ENCODE measurements at regions not wholly inside any gene's neighbourhood (a gene's known extent, or its start where the extent isn't known, plus 50 kb on each side); places are given as distances from the start of the nearest gene placed in this dataset.

DNA sequence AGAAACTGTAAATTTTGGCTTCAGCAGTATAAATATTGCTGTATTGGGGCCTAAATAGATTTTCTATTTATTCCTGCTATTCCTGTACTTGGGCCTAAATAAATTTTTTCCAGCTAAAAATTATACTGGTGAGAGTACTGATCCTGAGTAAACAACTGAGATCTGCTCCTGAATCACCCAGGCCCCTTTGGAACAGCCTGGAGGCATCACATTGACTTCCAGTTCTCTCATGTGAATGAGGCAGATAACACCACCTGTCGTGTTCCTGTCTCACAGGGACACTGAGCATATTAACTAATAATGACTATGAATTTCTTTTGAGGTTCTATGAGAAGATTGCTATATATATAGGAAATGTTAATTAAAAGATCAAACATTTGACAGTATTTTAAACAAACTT is 119.5 kb upstream of the PLCXD3 start:
- no CpG with 5 or more reads among the region's 1 CpG for WGBS (ENCODE audit: extremely low coverage, insufficient coverage, low lambda C conversion rate)
- H3K36me3 ChIP-seq (ENCODE audit: control insufficient read depth, insufficient read depth, low read length) = no peaks in the 10 kb centered on the region
- H3K4ac ChIP-seq (ENCODE audit: low read depth, low read length) = no peak overlapping the region
- DNase-seq = no peak
- no peaks in the 10 kb centered on the region for H3K27me3 ChIP-seq (ENCODE audit: insufficient read depth, low read length, poor library complexity)
- no peak overlapping the region for H2BK120ac ChIP-seq (ENCODE audit: low read depth, low read length)
- no peak overlapping the region for H3K4me3 ChIP-seq (ENCODE audit: low read length)
- H3K79me2 ChIP-seq (ENCODE audit: control insufficient read depth, insufficient read depth, low read length) = no peaks in the 10 kb centered on the region
- no peaks in the 10 kb centered on the region for H3K4me1 ChIP-seq (ENCODE audit: control insufficient read depth, low read depth, low read length)
- no peak overlapping the region for H3K27ac ChIP-seq (ENCODE audit: low read depth, low read length)
- H2BK5ac ChIP-seq (ENCODE audit: low read length) = no peak overlapping the region
- H3K9ac ChIP-seq (ENCODE audit: low read length) = no peak overlapping the region
- no peaks in the 10 kb centered on the region for H3K79me1 ChIP-seq (ENCODE audit: low read length)
- no peak overlapping the region for H3K56ac ChIP-seq (ENCODE audit: low read length)
- H4K8ac ChIP-seq (ENCODE audit: low read depth, low read length) = no peak overlapping the region
- H2BK15ac ChIP-seq (replicated peaks; ENCODE audit: low read depth) = no peak overlapping the region
- no peak overlapping the region for H3K18ac ChIP-seq (ENCODE audit: low read length)
- H4K5ac ChIP-seq (ENCODE audit: low read length) = no peak overlapping the region
- H3K23ac ChIP-seq (ENCODE audit: low read length) = no peak overlapping the region
- H2AK5ac ChIP-seq (ENCODE audit: low read length) = no peak overlapping the region
- no peak overlapping the region for H3K4me2 ChIP-seq (ENCODE audit: low read length)

DNA sequence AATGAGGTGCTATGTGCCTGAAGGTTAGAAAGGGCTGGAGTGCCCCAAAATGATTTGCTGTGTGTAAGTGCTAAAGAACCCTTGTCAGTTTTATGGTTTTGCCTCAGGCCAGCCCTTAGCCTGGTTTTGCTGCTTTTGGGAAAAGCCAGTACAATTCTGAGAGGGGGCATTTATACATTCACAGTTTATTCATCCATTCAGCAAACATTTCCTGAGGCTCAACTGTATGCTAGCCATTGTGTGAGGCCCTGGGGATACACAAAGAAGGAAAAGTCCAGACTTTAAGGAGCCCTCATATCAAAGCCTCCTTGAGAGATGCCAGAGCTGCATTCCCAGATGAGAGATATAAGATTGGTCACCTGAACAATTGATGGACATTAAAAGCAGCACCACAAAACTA is 115.2 kb upstream of the PLCXD3 start:
- Histone ChIP-seq H4K8ac (ENCODE audit: low read depth, low read length) (no peak overlapping the region), H2BK15ac (replicated peaks; ENCODE audit: low read depth) (no peak overlapping the region), H3K4me3 (ENCODE audit: low read length) (no peak overlapping the region), H3K18ac (ENCODE audit: low read length) (no peak overlapping the region), H3K79me2 (ENCODE audit: control insufficient read depth, insufficient read depth, low read length) (no peaks in the 10 kb centered on the region), H4K5ac (ENCODE audit: low read length) (no peak overlapping the region), H3K56ac (ENCODE audit: low read length) (no peak overlapping the region), H3K4me2 (ENCODE audit: low read length) (no peak overlapping the region), H2BK5ac (ENCODE audit: low read length) (no peak overlapping the region), H3K23ac (ENCODE audit: low read length) (no peak overlapping the region), H3K4ac (ENCODE audit: low read depth, low read length) (no peak overlapping the region), H3K79me1 (ENCODE audit: low read length) (no peaks in the 10 kb centered on the region), H2AK5ac (ENCODE audit: low read length) (no peak overlapping the region), H3K36me3 (ENCODE audit: control insufficient read depth, insufficient read depth, low read length) (no peaks in the 10 kb centered on the region), H2BK120ac (ENCODE audit: low read depth, low read length) (no peak overlapping the region), H3K4me1 (ENCODE audit: control insufficient read depth, low read depth, low read length) (no peaks in the 10 kb centered on the region), H3K27ac (ENCODE audit: low read depth, low read length) (no peak overlapping the region), H3K9ac (ENCODE audit: low read length) (no peak overlapping the region), H3K27me3 (ENCODE audit: insufficient read depth, low read length, poor library complexity) (no peaks in the 10 kb centered on the region)
- DNase-seq = no peak

DNA sequence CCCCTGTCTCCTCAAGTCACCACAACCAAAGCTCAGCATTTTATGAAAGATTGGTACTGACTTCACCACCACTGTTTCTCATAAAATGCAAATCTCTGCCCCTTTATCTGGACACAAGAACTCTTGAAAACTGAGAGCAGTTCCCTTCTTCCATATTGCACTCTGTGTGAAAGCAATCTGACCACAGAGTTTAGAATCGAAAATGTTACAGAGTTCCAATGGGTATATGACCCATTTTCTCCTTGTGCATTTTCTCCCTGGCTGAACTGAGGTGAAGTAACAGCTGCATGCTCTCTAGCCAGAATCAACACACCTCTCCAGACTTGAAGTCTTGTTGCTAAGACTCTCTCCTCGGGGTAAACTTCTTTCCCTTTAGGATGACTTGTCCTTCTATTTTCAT is 111.0 kb upstream of the PLCXD3 start:
- no peaks in the 10 kb centered on the region for H3K36me3 ChIP-seq (ENCODE audit: control insufficient read depth, insufficient read depth, low read length)
- H3K9ac ChIP-seq (ENCODE audit: low read length) = no peak overlapping the region
- no peak overlapping the region for H4K8ac ChIP-seq (ENCODE audit: low read depth, low read length)
- no peak overlapping the region for H2BK5ac ChIP-seq (ENCODE audit: low read length)
- H3K79me1 ChIP-seq (ENCODE audit: low read length) = no peaks in the 10 kb centered on the region
- no peak overlapping the region for H3K56ac ChIP-seq (ENCODE audit: low read length)
- no peaks in the 10 kb centered on the region for H3K4me1 ChIP-seq (ENCODE audit: control insufficient read depth, low read depth, low read length)
- no peak overlapping the region for H3K18ac ChIP-seq (ENCODE audit: low read length)
- no peak overlapping the region for H2BK15ac ChIP-seq (replicated peaks; ENCODE audit: low read depth)
- H3K4ac ChIP-seq (ENCODE audit: low read depth, low read length) = no peak overlapping the region
- H3K4me2 ChIP-seq (ENCODE audit: low read length) = no peak overlapping the region
- no peaks in the 10 kb centered on the region for H3K79me2 ChIP-seq (ENCODE audit: control insufficient read depth, insufficient read depth, low read length)
- no peak overlapping the region for H2AK5ac ChIP-seq (ENCODE audit: low read length)
- no peak overlapping the region for H2BK120ac ChIP-seq (ENCODE audit: low read depth, low read length)
- no peak overlapping the region for H4K5ac ChIP-seq (ENCODE audit: low read length)
- no CpG with 5 or more reads among the region's 2 CpGs for WGBS (ENCODE audit: extremely low coverage, insufficient coverage, low lambda C conversion rate)
- no peaks in the 10 kb centered on the region for H3K27me3 ChIP-seq (ENCODE audit: insufficient read depth, low read length, poor library complexity)
- H3K27ac ChIP-seq (ENCODE audit: low read depth, low read length) = no peak overlapping the region
- no peak overlapping the region for H3K4me3 ChIP-seq (ENCODE audit: low read length)
- DNase-seq = no peak
- H3K23ac ChIP-seq (ENCODE audit: low read length) = no peak overlapping the region

DNA sequence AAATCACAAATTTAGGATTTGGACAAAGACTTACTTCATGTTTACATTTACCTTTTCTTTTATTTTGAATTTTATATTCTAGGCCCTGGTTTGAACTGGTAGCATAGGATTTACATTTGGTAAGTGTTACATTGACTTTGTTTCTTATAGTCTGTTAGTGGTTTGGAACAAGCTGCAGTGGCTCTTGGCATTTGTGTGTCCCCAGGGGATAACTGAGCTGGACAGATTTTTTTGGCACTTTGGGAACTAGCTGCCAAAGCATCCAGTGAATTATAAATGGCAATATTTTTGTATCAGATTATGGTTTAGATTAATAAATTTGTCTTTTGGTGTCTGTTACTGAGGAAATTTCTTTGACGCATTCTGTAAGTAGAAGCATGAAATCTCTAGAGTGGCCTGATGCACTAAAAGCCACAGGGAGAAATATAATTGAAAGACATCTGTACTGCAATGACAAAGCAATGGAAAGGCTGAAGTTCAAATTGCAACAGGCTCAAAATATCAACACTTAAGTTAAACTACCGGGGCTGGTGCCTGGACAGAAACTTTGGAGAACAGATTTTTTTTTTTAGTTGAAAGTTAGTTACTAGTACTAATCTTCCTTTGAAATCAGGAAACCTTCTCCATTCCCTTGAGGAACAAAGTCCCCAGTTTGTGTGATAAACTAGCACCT is 107.6 kb upstream of the PLCXD3 start:
- no peak overlapping the region for H2BK120ac ChIP-seq (ENCODE audit: low read depth, low read length)

DNA sequence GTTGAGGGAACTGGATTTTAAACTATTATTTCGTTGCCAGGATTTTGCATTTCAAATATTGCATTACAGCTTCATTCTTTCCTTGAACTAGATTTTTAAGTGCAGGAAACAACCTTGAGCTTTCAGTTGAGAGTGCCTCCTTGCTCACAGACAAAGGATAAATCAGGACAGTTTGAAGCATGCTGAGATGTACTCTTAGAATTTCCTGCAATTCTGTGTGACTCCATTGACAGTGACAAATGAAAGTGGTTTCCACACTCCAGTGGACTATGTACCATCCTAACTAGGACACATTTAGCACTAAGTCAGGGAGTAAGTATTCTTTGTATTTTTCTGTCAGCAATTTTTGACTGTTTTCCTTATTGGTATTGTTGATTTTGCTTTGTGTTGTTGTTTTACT is 100.0 kb upstream of the PLCXD3 start:
- WGBS (ENCODE audit: extremely low coverage, insufficient coverage, low lambda C conversion rate) = no CpG with 5 or more reads among the region's 1 CpG
- Histone ChIP-seq H3K4ac (ENCODE audit: low read depth, low read length) (no peak overlapping the region), H2BK120ac (ENCODE audit: low read depth, low read length) (no peak overlapping the region), H3K23ac (ENCODE audit: low read length) (no peak overlapping the region), H3K56ac (ENCODE audit: low read length) (no peak overlapping the region), H2BK15ac (replicated peaks; ENCODE audit: low read depth) (no peak overlapping the region), H4K8ac (ENCODE audit: low read depth, low read length) (no peak overlapping the region), H3K27ac (ENCODE audit: low read depth, low read length) (no peak overlapping the region), H3K27me3 (ENCODE audit: insufficient read depth, low read length, poor library complexity) (no peaks in the 10 kb centered on the region), H4K5ac (ENCODE audit: low read length) (no peak overlapping the region), H3K4me1 (ENCODE audit: control insufficient read depth, low read depth, low read length) (no peaks in the 10 kb centered on the region), H2AK5ac (ENCODE audit: low read length) (no peak overlapping the region), H2BK5ac (ENCODE audit: low read length) (no peak overlapping the region), H3K18ac (ENCODE audit: low read length) (no peak overlapping the region), H3K79me1 (ENCODE audit: low read length) (no peaks in the 10 kb centered on the region), H3K4me3 (ENCODE audit: low read length) (no peak overlapping the region), H3K4me2 (ENCODE audit: low read length) (no peak overlapping the region), H3K36me3 (ENCODE audit: control insufficient read depth, insufficient read depth, low read length) (no peaks in the 10 kb centered on the region), H3K79me2 (ENCODE audit: control insufficient read depth, insufficient read depth, low read length) (no peaks in the 10 kb centered on the region), H3K9ac (ENCODE audit: low read length) (no peak overlapping the region)
- no peak for DNase-seq

More for the DNA sequence above, 107.6 kb upstream of the PLCXD3 start:
- H3K18ac ChIP-seq (ENCODE audit: low read length) = no peak overlapping the region
- H2AK5ac ChIP-seq (ENCODE audit: low read length) = no peak overlapping the region
- H3K23ac ChIP-seq (ENCODE audit: low read length) = no peak overlapping the region
- H3K79me1 ChIP-seq (ENCODE audit: low read length) = no peaks in the 10 kb centered on the region
- no peak overlapping the region for H3K4me3 ChIP-seq (ENCODE audit: low read length)
- no peak overlapping the region for H2BK5ac ChIP-seq (ENCODE audit: low read length)
- H3K4me2 ChIP-seq (ENCODE audit: low read length) = no peak overlapping the region
- H3K27me3 ChIP-seq (ENCODE audit: insufficient read depth, low read length, poor library complexity) = no peaks in the 10 kb centered on the region
- no peak overlapping the region for H2BK15ac ChIP-seq (replicated peaks; ENCODE audit: low read depth)
- H3K36me3 ChIP-seq (ENCODE audit: control insufficient read depth, insufficient read depth, low read length) = no peaks in the 10 kb centered on the region
- no peak overlapping the region for H3K56ac ChIP-seq (ENCODE audit: low read length)
- H4K5ac ChIP-seq (ENCODE audit: low read length) = no peak overlapping the region
- H3K4me1 ChIP-seq (ENCODE audit: control insufficient read depth, low read depth, low read length) = no peaks in the 10 kb centered on the region
- no peak for DNase-seq
- no peak overlapping the region for H3K27ac ChIP-seq (ENCODE audit: low read depth, low read length)
- WGBS (ENCODE audit: extremely low coverage, insufficient coverage, low lambda C conversion rate) = no CpG with 5 or more reads among the region's 2 CpGs
- H4K8ac ChIP-seq (ENCODE audit: low read depth, low read length) = no peak overlapping the region
- no peak overlapping the region for H3K9ac ChIP-seq (ENCODE audit: low read length)
- H3K4ac ChIP-seq (ENCODE audit: low read depth, low read length) = no peak overlapping the region
- no peaks in the 10 kb centered on the region for H3K79me2 ChIP-seq (ENCODE audit: control insufficient read depth, insufficient read depth, low read length)

DNA sequence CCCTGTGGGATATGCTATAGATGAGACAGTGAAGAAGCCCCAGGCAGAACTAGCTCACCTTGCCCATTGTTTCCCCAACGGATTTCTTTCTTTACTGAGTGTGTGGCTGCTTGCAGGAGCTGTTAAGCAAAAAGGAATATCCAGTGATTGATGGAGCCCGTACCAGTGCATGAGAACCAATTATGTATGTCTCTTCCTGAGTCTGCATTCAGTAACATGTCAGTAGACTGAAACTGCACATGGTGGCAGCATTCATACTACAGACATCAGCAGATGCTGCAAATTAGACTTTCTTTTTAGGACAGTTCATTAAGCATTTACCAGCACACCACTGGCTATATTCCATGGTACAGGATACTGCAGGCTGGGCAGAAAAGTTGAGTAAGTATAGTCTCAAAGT is 90.3 kb upstream of the PLCXD3 start:
- Histone ChIP-seq H4K5ac (ENCODE audit: low read length) (no peak overlapping the region), H4K8ac (ENCODE audit: low read depth, low read length) (no peak overlapping the region), H2BK120ac (ENCODE audit: low read depth, low read length) (no peak overlapping the region), H3K79me1 (ENCODE audit: low read length) (no peaks in the 10 kb centered on the region), H3K79me2 (ENCODE audit: control insufficient read depth, insufficient read depth, low read length) (no peaks in the 10 kb centered on the region), H3K4me2 (ENCODE audit: low read length) (no peak overlapping the region), H2BK15ac (replicated peaks; ENCODE audit: low read depth) (no peak overlapping the region), H3K4me1 (ENCODE audit: control insufficient read depth, low read depth, low read length) (no peaks in the 10 kb centered on the region), H2AK5ac (ENCODE audit: low read length) (no peak overlapping the region), H3K4me3 (ENCODE audit: low read length) (no peak overlapping the region), H3K4ac (ENCODE audit: low read depth, low read length) (no peak overlapping the region), H3K23ac (ENCODE audit: low read length) (no peak overlapping the region), H3K9ac (ENCODE audit: low read length) (no peak overlapping the region), H3K27ac (ENCODE audit: low read depth, low read length) (no peak overlapping the region), H2BK5ac (ENCODE audit: low read length) (no peak overlapping the region), H3K36me3 (ENCODE audit: control insufficient read depth, insufficient read depth, low read length) (no peaks in the 10 kb centered on the region), H3K27me3 (ENCODE audit: insufficient read depth, low read length, poor library complexity) (no peaks in the 10 kb centered on the region), H3K56ac (ENCODE audit: low read length) (no peak overlapping the region), H3K18ac (ENCODE audit: low read length) (no peak overlapping the region)
- no peak for DNase-seq
- no CpG with 5 or more reads among the region's 2 CpGs for WGBS (ENCODE audit: extremely low coverage, insufficient coverage, low lambda C conversion rate)
